ENCODE measurements at regions not wholly inside any gene's neighbourhood (a gene's known extent, or its start where the extent isn't known, plus 50 kb on each side); places are given as distances from the start of the nearest gene placed in this dataset.

DNA sequence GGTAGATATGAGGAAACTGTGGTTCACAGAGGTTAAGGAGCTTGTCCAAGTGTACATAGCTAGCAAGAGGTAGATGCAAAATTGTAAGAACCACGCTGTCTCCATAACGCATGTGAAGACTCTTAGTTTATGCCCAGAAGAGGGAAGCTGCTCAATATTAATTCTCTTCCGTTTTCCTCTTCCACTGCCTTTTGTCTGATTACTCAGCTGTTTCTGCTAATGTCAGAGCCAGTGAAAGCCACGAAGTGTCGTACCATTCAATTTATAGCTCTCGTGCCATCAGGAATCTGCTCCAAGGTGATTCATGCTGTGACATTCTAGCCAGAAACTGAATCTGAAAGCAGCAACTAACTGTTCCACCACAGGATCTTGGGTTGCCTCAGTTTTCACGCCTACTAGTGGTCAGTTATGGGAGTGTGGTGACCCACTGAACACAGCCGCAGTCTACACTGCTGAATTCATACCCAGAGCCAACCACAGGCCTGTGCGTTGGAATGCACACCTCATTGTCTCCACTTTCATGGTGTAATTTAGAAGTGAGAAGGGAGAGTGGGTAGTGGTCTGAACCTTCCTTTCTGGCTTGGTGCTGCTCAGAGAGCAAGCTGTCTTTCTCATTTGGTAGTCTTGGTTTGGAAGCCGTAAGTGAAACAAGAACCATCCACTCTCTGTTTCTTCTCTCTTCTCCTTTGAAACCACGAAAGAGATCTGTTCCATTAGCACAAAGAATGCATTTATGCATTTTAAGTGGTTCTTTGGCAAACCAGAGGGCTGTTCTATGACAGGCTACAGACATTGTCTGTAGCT, 74.2 kb upstream of the NAP1L1 start:
- DNase-seq (ENCODE audit: extremely low spot score), result peak; percentile 71
- CTCF ChIA-PET, result interaction anchor here (0.6 to 1.6 kb wide), 6 partner anchors 8 to 661 kb away, joined by 3 to 8 read pairs (median 4); no protein-coding TSS in a partner anchor
- POLR2A ChIA-PET, result no interaction called here
- no peak for TF ChIP-seq NFRKB (IDR thresholded peaks at IDR 0.05)
- TF ChIP-seq, protein P1, sequence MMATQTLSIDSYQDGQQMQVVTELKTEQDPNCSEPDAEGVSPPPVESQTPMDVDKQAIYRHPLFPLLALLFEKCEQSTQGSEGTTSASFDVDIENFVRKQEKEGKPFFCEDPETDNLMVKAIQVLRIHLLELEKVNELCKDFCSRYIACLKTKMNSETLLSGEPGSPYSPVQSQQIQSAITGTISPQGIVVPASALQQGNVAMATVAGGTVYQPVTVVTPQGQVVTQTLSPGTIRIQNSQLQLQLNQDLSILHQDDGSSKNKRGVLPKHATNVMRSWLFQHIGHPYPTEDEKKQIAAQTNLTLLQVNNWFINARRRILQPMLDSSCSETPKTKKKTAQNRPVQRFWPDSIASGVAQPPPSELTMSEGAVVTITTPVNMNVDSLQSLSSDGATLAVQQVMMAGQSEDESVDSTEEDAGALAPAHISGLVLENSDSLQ (IDR thresholded peaks at IDR 0.05), result peak; percentile 46

- no peak for DNase-seq (ENCODE audit: extremely low spot score)
- ChIA-PET CTCF (no interaction called here), POLR2A (no interaction called here)
- no peak for TF ChIP-seq TARDBP (IDR thresholded peaks at IDR 0.05)
- TF ChIP-seq LEF1 (IDR thresholded peaks at IDR 0.05; ENCODE audit: borderline replicate concordance), result no peak
- no peak for TF ChIP-seq CTBP1 (IDR thresholded peaks at IDR 0.05; ENCODE audit: borderline replicate concordance)
- TF ChIP-seq FOXM1 (IDR thresholded peaks at IDR 0.05; ENCODE audit: borderline replicate concordance), result no peak
- TF ChIP-seq SUZ12 (IDR thresholded peaks at IDR 0.05), result no peak
- TF ChIP-seq NFRKB (IDR thresholded peaks at IDR 0.05), result no peak
- no peak for TF ChIP-seq BHLHE40 (IDR thresholded peaks at IDR 0.05; ENCODE audit: borderline replicate concordance)
- TF ChIP-seq FOXK2 (IDR thresholded peaks at IDR 0.05), result no peak
- no peak for TF ChIP-seq SP1 (IDR thresholded peaks at IDR 0.05)
- no peak for TF ChIP-seq HDGF (IDR thresholded peaks at IDR 0.05; ENCODE audit: borderline replicate concordance)
- TF ChIP-seq FOXA1 (IDR thresholded peaks at IDR 0.05), result no peak
- no peak for TF ChIP-seq ARNT (IDR thresholded peaks at IDR 0.05)
- TF ChIP-seq, protein P1 (IDR thresholded peaks at IDR 0.05), result no peak
- TF ChIP-seq ZNF384 (IDR thresholded peaks at IDR 0.05), result no peak
- no peak for TF ChIP-seq ELF4 (IDR thresholded peaks at IDR 0.05)
- no peak for TF ChIP-seq L3MBTL2 (conservative IDR thresholded peaks at IDR 0.05)
These were observed 72.2 kb upstream of the NAP1L1 start for GRCh38 chr12:76156726-76157125.

DNA sequence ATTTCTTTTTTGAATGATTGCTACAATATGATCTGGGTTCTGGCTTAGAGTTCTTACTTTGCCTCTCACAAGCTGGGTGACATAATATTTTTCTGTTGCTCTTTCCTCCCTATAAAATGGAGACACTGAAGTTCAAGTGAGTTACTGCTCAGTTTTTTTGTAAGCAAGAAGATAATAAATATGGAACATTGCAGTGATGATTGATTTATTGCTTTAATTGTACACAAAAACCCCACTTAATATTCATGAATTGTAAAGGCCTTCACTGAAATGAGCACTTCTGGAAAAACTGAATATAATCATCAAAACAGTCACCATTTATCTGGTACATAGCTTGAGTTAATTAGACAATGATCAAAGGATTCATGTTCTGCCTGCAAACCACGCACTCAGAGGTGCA, 71.8 kb upstream of the NAP1L1 start:
- POLR2A ChIA-PET, result no interaction called here
- CTCF ChIA-PET, result no interaction called here
- no peak for TF ChIP-seq LEF1 (IDR thresholded peaks at IDR 0.05; ENCODE audit: borderline replicate concordance)
- TF ChIP-seq, protein P1 (IDR thresholded peaks at IDR 0.05), result peak; percentile 42; the same call in 1 of the 2 replicates
- DNase-seq (ENCODE audit: extremely low spot score), result no peak

DNA sequence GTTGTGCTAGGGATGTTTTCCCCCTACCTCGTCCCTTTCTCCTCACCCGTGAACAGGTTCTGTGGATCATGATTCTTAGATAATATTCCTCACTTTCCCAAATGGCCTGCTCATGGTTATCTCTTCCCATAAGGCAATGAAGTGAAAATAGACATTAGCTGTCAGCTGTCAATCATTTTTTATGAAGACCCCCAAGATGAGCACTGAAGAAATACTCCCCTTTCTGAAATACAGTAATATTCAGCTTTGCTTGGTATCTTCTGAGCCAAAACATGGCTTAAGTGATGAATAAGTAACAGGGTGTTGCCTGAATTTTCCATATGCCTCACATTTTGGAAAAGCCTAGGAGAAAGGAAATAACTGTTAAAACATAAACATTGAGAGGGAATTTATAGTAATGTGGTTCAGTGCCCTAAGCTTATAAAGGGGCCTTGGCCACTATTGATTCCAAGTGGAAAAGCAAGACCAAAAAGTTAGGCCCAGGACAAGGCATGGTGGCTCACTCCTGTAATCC, 70.7 kb upstream of the NAP1L1 start:
- ChIA-PET POLR2A (no interaction called here), CTCF (no interaction called here)
- TF ChIP-seq, protein P1 (IDR thresholded peaks at IDR 0.05), result peak; percentile 72
- TF ChIP-seq SP1 (IDR thresholded peaks at IDR 0.05) (no peak), ARNT (IDR thresholded peaks at IDR 0.05) (no peak)
- DNase-seq (ENCODE audit: extremely low spot score), result no peak

DNA sequence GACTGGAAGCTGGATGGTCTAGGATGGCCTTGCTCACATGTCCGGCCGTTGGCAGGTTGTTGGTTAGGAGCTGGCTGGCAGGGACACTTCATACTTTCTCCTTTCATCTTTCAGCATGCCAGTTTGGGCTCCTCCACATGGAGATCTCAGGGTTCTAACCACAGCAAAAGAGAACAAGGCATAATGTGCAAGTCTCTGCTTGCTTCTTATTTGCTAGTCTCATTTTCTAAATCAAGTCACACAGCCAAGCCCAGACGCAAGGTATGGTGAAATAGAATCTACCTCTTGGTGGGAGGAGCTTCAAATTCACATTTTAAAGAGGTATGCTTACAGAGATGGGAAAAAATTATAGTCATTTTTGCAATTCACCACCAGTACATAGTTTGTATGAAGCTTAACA, 69.1 kb upstream of the NAP1L1 start:
- no peak for DNase-seq (ENCODE audit: extremely low spot score)
- TF ChIP-seq FOXM1 (IDR thresholded peaks at IDR 0.05; ENCODE audit: borderline replicate concordance), result no peak
- no peak for TF ChIP-seq LEF1 (IDR thresholded peaks at IDR 0.05; ENCODE audit: borderline replicate concordance)
- TF ChIP-seq FOXA1 (IDR thresholded peaks at IDR 0.05), result no peak
- no peak for TF ChIP-seq ZNF384 (IDR thresholded peaks at IDR 0.05)
- no peak for TF ChIP-seq TARDBP (IDR thresholded peaks at IDR 0.05)
- ChIA-PET CTCF (no interaction called here), POLR2A (no interaction called here)

DNA sequence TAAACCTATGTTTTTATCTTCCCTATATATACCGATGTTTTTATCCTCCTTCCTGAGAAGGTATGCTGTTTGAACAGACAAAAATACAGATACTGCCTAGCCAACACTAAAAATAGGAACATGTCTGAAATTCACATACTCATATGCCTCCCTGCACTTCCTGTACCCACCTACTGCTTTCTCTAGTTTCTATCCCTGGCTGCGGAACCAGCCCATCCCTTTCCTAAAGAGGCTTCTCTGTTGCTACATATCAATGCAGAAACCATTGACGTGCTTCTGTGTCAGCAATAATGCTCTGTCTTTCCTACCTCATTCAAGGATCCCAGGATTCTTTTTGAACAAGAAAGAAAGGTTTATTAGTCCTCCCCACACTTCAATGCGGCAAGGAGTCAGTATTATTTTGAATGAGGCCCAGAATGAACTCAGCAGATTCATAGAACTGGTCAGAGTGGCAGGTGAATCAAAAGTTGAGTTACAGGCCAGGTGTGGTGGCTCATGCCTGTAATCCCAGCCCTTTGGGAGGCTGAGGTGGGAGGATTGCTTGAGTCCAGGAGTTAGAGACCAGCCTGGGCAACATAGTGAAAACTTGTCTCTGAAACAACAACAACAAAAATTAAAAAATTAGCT, 67.8 kb upstream of the NAP1L1 start:
- TF ChIP-seq TARDBP (IDR thresholded peaks at IDR 0.05) (no peak), SUZ12 (IDR thresholded peaks at IDR 0.05) (no peak), CTBP1 (IDR thresholded peaks at IDR 0.05; ENCODE audit: borderline replicate concordance) (no peak), NFRKB (IDR thresholded peaks at IDR 0.05) (no peak), FOXA1 (IDR thresholded peaks at IDR 0.05) (no peak), HDGF (IDR thresholded peaks at IDR 0.05; ENCODE audit: borderline replicate concordance) (no peak), FOXK2 (IDR thresholded peaks at IDR 0.05) (no peak), ELF4 (IDR thresholded peaks at IDR 0.05) (no peak)

More for the DNA sequence above, 67.8 kb upstream of the NAP1L1 start:
- POLR2A ChIA-PET, result no interaction called here
- DNase-seq (ENCODE audit: extremely low spot score), result no peak
- CTCF ChIA-PET, result no interaction called here
